ENCODE measurements at regions not wholly inside any gene's neighbourhood (a gene's known extent, or its start where the extent isn't known, plus 50 kb on each side); places are given as distances from the start of the nearest gene placed in this dataset.
A peak's percentile ranks its signal among the peaks of the same experiment; 100 is the strongest.

- in situ Hi-C loops (cut with MboI; ENCODE audit: low pct_unique_long_range_greater_than_20kb, low sequenced_read_pairs, unreplicated experiment) = no loop called here
- TF ChIP-seq, protein P1, sequence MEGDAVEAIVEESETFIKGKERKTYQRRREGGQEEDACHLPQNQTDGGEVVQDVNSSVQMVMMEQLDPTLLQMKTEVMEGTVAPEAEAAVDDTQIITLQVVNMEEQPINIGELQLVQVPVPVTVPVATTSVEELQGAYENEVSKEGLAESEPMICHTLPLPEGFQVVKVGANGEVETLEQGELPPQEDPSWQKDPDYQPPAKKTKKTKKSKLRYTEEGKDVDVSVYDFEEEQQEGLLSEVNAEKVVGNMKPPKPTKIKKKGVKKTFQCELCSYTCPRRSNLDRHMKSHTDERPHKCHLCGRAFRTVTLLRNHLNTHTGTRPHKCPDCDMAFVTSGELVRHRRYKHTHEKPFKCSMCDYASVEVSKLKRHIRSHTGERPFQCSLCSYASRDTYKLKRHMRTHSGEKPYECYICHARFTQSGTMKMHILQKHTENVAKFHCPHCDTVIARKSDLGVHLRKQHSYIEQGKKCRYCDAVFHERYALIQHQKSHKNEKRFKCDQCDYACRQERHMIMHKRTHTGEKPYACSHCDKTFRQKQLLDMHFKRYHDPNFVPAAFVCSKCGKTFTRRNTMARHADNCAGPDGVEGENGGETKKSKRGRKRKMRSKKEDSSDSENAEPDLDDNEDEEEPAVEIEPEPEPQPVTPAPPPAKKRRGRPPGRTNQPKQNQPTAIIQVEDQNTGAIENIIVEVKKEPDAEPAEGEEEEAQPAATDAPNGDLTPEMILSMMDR (IDR thresholded peaks at IDR 0.05; ENCODE audit: extremely low read depth, insufficient read depth, missing control alignments) = no peak
- DNase-seq (ENCODE audit: low spot score) = no peak
Measured at GRCh38 chr12:127273626-127274025, 993.3 kb upstream of the TMEM132C start.

- DNase-seq (ENCODE audit: low spot score) = no peak
- in situ Hi-C loops (cut with MboI; ENCODE audit: low pct_unique_long_range_greater_than_20kb, low sequenced_read_pairs, unreplicated experiment) = no loop called here
- TF ChIP-seq, protein P1 (IDR thresholded peaks at IDR 0.05; ENCODE audit: extremely low read depth, insufficient read depth, missing control alignments) = no peak
Measured at GRCh38 chr12:127275416-127275815, 991.6 kb upstream of the TMEM132C start.

DNA sequence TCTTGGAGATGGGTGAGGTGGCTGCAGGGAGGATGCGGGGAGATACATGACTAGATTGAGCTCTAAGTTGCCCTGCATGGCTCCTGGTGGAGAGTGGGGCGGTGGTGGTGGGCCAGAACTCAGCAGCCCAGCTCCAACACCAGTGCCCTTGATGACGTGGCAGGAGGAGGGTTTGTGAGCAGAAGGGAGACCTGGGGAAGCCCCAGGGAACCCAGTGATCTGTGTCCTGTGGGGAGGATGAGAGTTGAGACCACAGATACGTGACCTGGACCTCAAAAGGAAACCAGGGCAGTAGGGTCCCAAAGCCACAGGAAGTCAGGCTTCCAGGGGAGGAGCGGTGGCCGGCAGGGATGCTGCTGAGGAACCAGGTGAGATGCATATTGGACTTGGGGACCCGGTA is 989.1 kb upstream of the TMEM132C start:
- in situ Hi-C loops (cut with MboI; ENCODE audit: low pct_unique_long_range_greater_than_20kb, low sequenced_read_pairs, unreplicated experiment) = no loop called here
- no peak for DNase-seq (ENCODE audit: low spot score)
- TF ChIP-seq, protein P1 (IDR thresholded peaks at IDR 0.05; ENCODE audit: extremely low read depth, insufficient read depth, missing control alignments) = no peak

- DNase-seq (ENCODE audit: low spot score) = no peak
- TF ChIP-seq, protein P1 (IDR thresholded peaks at IDR 0.05; ENCODE audit: extremely low read depth, insufficient read depth, missing control alignments) = no peak
- in situ Hi-C loops (cut with MboI; ENCODE audit: low pct_unique_long_range_greater_than_20kb, low sequenced_read_pairs, unreplicated experiment) = no loop called here
Measured at GRCh38 chr12:127278351-127278750, 988.6 kb upstream of the TMEM132C start.

DNA sequence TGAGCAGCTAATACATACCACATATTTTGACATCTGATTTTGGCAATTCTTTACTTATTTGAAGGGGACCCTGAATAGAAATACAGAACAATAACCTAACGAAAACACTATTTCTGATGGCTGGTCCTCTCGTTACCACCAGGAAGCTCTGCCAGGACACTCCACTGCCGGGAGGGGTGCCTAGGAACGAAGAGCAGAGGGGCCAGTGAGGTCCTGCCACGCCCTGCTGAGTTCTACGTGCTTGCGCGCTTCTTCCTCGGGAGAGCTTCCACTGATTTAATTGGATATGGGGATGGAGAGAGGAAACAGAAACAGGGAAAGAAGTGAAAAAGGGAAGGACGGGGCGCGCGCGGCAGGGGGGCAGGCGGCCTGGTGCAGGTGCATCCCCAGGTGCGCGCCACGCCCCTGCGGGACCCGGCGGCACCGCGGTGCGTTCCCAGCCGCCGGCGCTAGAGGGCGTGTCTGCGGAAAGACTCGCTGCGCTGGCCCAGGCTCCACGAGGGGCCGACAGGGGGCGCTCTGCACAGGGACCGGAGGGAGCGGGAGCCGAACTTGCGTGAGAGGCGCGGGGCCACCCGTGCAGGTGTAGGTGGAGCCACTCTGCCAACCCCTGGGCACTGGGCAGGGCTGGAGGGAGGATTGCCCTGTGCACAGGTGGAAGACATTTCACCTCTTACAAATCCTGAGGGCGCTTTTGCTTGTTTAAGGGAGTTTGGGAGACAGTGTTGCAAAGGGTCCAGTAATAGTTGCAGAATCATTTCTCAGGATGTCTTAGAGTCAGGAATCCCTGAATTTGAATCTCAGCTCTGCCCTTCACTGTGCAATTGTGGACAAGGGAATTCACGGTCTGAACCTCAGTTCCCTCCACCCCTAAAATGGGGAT is 986.3 kb upstream of the TMEM132C start:
- TF ChIP-seq, protein P1 (IDR thresholded peaks at IDR 0.05; ENCODE audit: extremely low read depth, insufficient read depth, missing control alignments) = peak; percentile 93
- in situ Hi-C loops (cut with MboI; ENCODE audit: low pct_unique_long_range_greater_than_20kb, low sequenced_read_pairs, unreplicated experiment) = no loop called here
- peak; percentile 40 for DNase-seq (ENCODE audit: low spot score)

GRCh38 chr12:127282786-127283565 is 984.0 kb upstream of the TMEM132C start:
- TF ChIP-seq, protein P1 (IDR thresholded peaks at IDR 0.05; ENCODE audit: extremely low read depth, insufficient read depth, missing control alignments) = no peak
- in situ Hi-C loops (cut with MboI; ENCODE audit: low pct_unique_long_range_greater_than_20kb, low sequenced_read_pairs, unreplicated experiment) = no loop called here

More at GRCh38 chr12:127282786-127283565, 984.0 kb upstream of the TMEM132C start:
- DNase-seq (ENCODE audit: low spot score) = no peak

Data from GM13977 (cell line).